Activated CD4-positive, alpha-beta T cell treated with anti-CD3 and anti-CD28 coated beads, Interleukin-2, amount 50 U/mL, for 1 hour (primary cell): ENCODE measurements at regions not wholly inside any gene's neighbourhood (a gene's known extent, or its start where the extent isn't known, plus 50 kb on each side); places are given as distances from the start of the nearest gene placed in this dataset.

ENCODE experiments used
- DNase-seq: peaks from one replicate; pipeline ENCODE4 v3.0.0-alpha.2; 2020

- DNase-seq, result no peak
These were observed 190.7 kb downstream of the NEDD1 start for GRCh38 chr12:97097734-97098133.

- DNase-seq, result no peak
These were observed 202.4 kb downstream of the NEDD1 start for GRCh38 chr12:97109441-97109840.

- DNase-seq, result no peak
These were observed 205.1 kb downstream of the NEDD1 start for GRCh38 chr12:97112136-97112535.

GRCh38 chr12:97118796-97119375, 211.8 kb downstream of the NEDD1 start:
- DNase-seq, result no peak

GRCh38 chr12:97127061-97127460, 220.0 kb downstream of the NEDD1 start:
- DNase-seq, result no peak

GRCh38 chr12:97131220-97131981, 224.3 kb downstream of the NEDD1 start:
- DNase-seq, result no peak

- no peak for DNase-seq
These were observed 225.2 kb downstream of the NEDD1 start for GRCh38 chr12:97132270-97132669.

GRCh38 chr12:97134495-97134894, 227.4 kb downstream of the NEDD1 start:
- no peak for DNase-seq

- no peak for DNase-seq
These were observed 233.3 kb downstream of the NEDD1 start for GRCh38 chr12:97140355-97140754.

- no peak for DNase-seq
These were observed 235.8 kb downstream of the NEDD1 start for GRCh38 chr12:97142737-97143410.

- DNase-seq, result peak; percentile 25
These were observed 242.0 kb downstream of the NEDD1 start for GRCh38 chr12:97148941-97149559.

- no peak for DNase-seq
These were observed 244.4 kb downstream of the NEDD1 start for GRCh38 chr12:97151481-97151880.

- no peak for DNase-seq
These were observed 252.3 kb downstream of the NEDD1 start for GRCh38 chr12:97159377-97159776.

GRCh38 chr12:97160277-97160676, 253.2 kb downstream of the NEDD1 start:
- DNase-seq, result no peak

- DNase-seq, result no peak
These were observed 255.1 kb downstream of the NEDD1 start for GRCh38 chr12:97162173-97162572.

GRCh38 chr12:97164936-97165335, 257.9 kb downstream of the NEDD1 start:
- no peak for DNase-seq

- no peak for DNase-seq
These were observed 260.5 kb downstream of the NEDD1 start for GRCh38 chr12:97167598-97167997.

GRCh38 chr12:97168804-97169203, 261.7 kb downstream of the NEDD1 start:
- DNase-seq, result no peak

- no peak for DNase-seq
These were observed 263.0 kb downstream of the NEDD1 start for GRCh38 chr12:97169889-97170567.

- DNase-seq, result no peak
These were observed 266.8 kb downstream of the NEDD1 start for GRCh38 chr12:97173688-97174410.

- DNase-seq, result no peak
These were observed 270.4 kb downstream of the NEDD1 start for GRCh38 chr12:97177481-97177880.

- no peak for DNase-seq
These were observed 274.7 kb downstream of the NEDD1 start for GRCh38 chr12:97181571-97182265.
